ENCODE measurements at regions not wholly inside any gene's neighbourhood (a gene's known extent, or its start where the extent isn't known, plus 50 kb on each side); places are given as distances from the start of the nearest gene placed in this dataset.

DNA sequence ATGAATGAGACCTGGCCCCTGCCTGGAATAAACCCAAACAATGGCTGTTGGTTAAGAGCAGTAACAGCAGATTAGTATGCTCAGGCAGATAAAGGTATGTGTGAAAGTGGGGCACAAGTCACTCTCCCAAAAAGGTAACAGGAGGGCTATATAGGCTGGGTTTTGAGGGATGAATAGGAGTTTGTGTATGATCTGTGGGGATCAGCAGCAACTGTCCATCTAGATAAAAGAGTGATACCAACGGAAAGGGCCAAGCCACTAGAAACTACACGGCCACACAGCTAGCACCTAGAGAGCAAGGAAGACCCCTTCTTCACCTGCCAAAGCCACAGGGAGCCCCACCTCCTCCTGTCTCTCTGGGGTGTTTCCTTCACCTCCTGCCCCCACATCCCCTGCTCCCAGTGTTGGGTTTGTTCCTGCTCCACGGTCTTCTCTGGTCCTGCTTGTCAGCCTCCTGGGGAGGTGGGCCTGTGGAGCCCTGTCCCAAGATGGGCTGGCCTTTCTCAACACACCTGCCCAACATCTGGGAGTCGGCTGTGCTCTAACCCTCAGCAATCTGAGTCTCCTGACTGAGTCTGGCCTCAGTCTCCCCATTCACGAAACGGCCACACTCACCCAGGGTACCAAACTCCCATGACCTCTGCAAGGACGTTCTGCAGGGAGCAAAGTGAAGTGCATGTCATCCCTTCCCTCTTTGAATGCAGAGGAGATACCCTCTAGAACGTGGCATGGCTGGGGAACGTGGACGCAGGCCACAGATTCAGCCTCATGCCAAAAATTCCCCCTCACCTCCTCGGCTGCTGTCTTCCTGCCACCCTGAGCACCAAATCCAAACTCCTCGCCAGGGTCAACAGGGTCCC, 108.2 kb downstream of the NCOR2 start:
- no peak for TF ChIP-seq ZFX (IDR thresholded peaks at IDR 0.05; ENCODE audit: borderline replicate concordance)
- TF ChIP-seq, protein P1, sequence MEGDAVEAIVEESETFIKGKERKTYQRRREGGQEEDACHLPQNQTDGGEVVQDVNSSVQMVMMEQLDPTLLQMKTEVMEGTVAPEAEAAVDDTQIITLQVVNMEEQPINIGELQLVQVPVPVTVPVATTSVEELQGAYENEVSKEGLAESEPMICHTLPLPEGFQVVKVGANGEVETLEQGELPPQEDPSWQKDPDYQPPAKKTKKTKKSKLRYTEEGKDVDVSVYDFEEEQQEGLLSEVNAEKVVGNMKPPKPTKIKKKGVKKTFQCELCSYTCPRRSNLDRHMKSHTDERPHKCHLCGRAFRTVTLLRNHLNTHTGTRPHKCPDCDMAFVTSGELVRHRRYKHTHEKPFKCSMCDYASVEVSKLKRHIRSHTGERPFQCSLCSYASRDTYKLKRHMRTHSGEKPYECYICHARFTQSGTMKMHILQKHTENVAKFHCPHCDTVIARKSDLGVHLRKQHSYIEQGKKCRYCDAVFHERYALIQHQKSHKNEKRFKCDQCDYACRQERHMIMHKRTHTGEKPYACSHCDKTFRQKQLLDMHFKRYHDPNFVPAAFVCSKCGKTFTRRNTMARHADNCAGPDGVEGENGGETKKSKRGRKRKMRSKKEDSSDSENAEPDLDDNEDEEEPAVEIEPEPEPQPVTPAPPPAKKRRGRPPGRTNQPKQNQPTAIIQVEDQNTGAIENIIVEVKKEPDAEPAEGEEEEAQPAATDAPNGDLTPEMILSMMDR (IDR thresholded peaks at IDR 0.05): no peak
